Pancreas (tissue), 10 donors: ENCODE measurements at regions not wholly inside any gene's neighbourhood (a gene's known extent, or its start where the extent isn't known, plus 50 kb on each side); places are given as distances from the start of the nearest gene placed in this dataset.
"Not testable (repeated sequence)": the region's sequence is repeated elsewhere in the genome, so short reads cannot be mapped to it uniquely, and the experiment has no call there.

Source experiments
- ATAC-seq, 4 donors: fragments of 200-7000 bp; cut with Tn5 transposase; one replicate each; pipeline versions ENCODE4 v1.8.0 to v1.9.1; 2020; ENCODE audit warnings: mild to moderate bottlenecking in 4 of 4, moderate library complexity in 4 of 4
- DNase-seq, 6 donors: peaks; one replicate each; pipeline ENCODE4 v3.0.0-alpha.2; 2020
- FAIRE-seq: peaks from 2 replicates; lab custom pipeline; 2012; peaks lifted over from hg19 to GRCh38; lab: Jason Lieb, UNC
- H3K27ac ChIP-seq, 4 donors: fragments of 200-600 bp; sonication (generic); 1 replicate in 3 of 4; 2 replicates in 1 of 4; pipeline versions ENCODE4 v1.5.0 to v1.8.0; 2020
- H3K27me3 ChIP-seq, 4 donors: fragments of 200-600 bp; one replicate each; pipeline ENCODE4 v1.8.0; 2021
- H3K36me3 ChIP-seq, 3 donors: fragments of 200-600 bp; sonication (generic) in 1 of 3; one replicate each; pipeline versions ENCODE4 v1.5.0 to v1.8.0; 2020 to 2021
- H3K4me1 ChIP-seq, 3 donors: fragments of 200-600 bp; one replicate each; pipeline ENCODE4 v1.8.0; 2021
- H3K4me3 ChIP-seq, 4 donors: fragments of 200-600 bp; sonication (generic) in 2 of 4; one replicate each; pipeline versions ENCODE4 v1.5.0 to v1.8.0; 2020 to 2021
- H3K9me3 ChIP-seq, 4 donors: fragments of 200-600 bp; one replicate each; pipeline ENCODE4 v1.8.0; 2021
- CTCF ChIP-seq, 4 donors: fragments of 200-600 bp; sonication (generic) in 3 of 4; IDR thresholded peaks; one replicate each; pipeline versions ENCODE4 v1.5.0 to v1.8.0; 2021; ENCODE audit warnings: antibody characterized with exemption in 4 of 4
- WGBS, 2 donors: extraction: QIAGEN DNeasy Blood & Tissue Kit; methylation state at CpG; one replicate each; pipeline ENCODE4 v1.1.7; 2013; 5-methylcytosine and 5-hydroxymethylcytosine counted together
- intact Hi-C, 3 donors: fragments of 100-400 bp; cut with DNase I; formaldehyde crosslinking; loops; one replicate each; pipeline versions ENCODE4 v1.11.1 to v1.14.2; 2022
- donor health status: healthy with polysubstance abuse.
- donor health status: DM: no; HTN: no; CAD: no; lungs with moderate emphysema.
- donor health status: DM: no; HTN: no; CAD: no.
- donor health status: control.
- donor health status: control.
- donor health status: Bipolar disorder and iron deficiency.
- donor health status: DM: yes; HTN: yes; CAD: no.
- donor health status: DM: no; HTN: no; CAD: no.
- donor health status: DM: no; HTN: no; CAD: no.
- donor health status: DM: yes; HTN: yes; CAD: no.

- Histone ChIP-seq H3K4me1 (no peaks in the 10 kb centered on the region), H3K27ac (no peak overlapping the region), H3K4me3 (no peak overlapping the region), H3K27me3 (no peaks in the 10 kb centered on the region), H3K36me3 (no peaks in the 10 kb centered on the region), H3K9me3 (no peaks in the 10 kb centered on the region)
- intact Hi-C loops = no loop called here
- DNase-seq (no peak), ATAC-seq (no peak), FAIRE-seq (no peak)
- no peak for TF ChIP-seq CTCF (IDR thresholded peaks at IDR 0.05)
- WGBS, 2 donors = 66 to 75% methylated on average over 10 of the region's 10 CpGs
These were observed 226.9 kb upstream of the SHH start for GRCh38 chr7:156039194-156039593.

- Histone ChIP-seq H3K27ac (no peak overlapping the region), H3K27me3 (no peaks in the 10 kb centered on the region), H3K4me1 (no peaks in the 10 kb centered on the region), H3K9me3 (no peaks in the 10 kb centered on the region), H3K36me3 (no peaks in the 10 kb centered on the region), H3K4me3 (no peak overlapping the region)
- ATAC-seq = no peak
- intact Hi-C loops = no loop called here
- WGBS, 2 donors = 49 to 55% methylated on average over 9 of the region's 9 CpGs
- no peak for DNase-seq
- no peak for FAIRE-seq
- no peak for TF ChIP-seq CTCF (IDR thresholded peaks at IDR 0.05)
These were observed 226.1 kb upstream of the SHH start for GRCh38 chr7:156038345-156038744.

GRCh38 chr7:156036153-156036552 is 223.9 kb upstream of the SHH start:
- Histone ChIP-seq H3K4me1 (no peaks in the 10 kb centered on the region), H3K4me3 (no peak overlapping the region), H3K27me3 (no peaks in the 10 kb centered on the region), H3K36me3 (no peaks in the 10 kb centered on the region), H3K9me3 (no peaks in the 10 kb centered on the region), H3K27ac (no peak overlapping the region)
- 20% methylated on average over 3 of the region's 3 CpGs for WGBS, 2 donors
- FAIRE-seq = no peak
- TF ChIP-seq CTCF (IDR thresholded peaks at IDR 0.05) = no peak
- intact Hi-C loops = no loop called here
- no peak for DNase-seq
- ATAC-seq = no peak

GRCh38 chr7:156035387-156035786 is 223.1 kb upstream of the SHH start:
- intact Hi-C loops, ATAC-seq: not testable (repeated sequence)
- WGBS, 2 donors = 69 to 82% methylated on average over 19 of the region's 19 CpGs

GRCh38 chr7:156034397-156034796 is 222.1 kb upstream of the SHH start:
- no peak for ATAC-seq
- 50 to 52% methylated on average over 3 of the region's 3 CpGs for WGBS, 2 donors
- TF ChIP-seq CTCF (IDR thresholded peaks at IDR 0.05) = no peak

More at GRCh38 chr7:156035387-156035786, 223.1 kb upstream of the SHH start:
- not testable (repeated sequence) for H3K4me1 ChIP-seq, H3K27ac ChIP-seq, FAIRE-seq, DNase-seq, H3K27me3 ChIP-seq, H3K4me3 ChIP-seq, H3K9me3 ChIP-seq, H3K36me3 ChIP-seq

More at GRCh38 chr7:156034397-156034796, 222.1 kb upstream of the SHH start:
- DNase-seq = no peak
- Histone ChIP-seq H3K27me3 (peaks cover 0 to 4% (median 0%) of the 10 kb centered on the region in 4 donors), H3K36me3 (no peaks in the 10 kb centered on the region), H3K4me1 (no peaks in the 10 kb centered on the region), H3K27ac (no peak overlapping the region), H3K4me3 (no peak overlapping the region), H3K9me3 (no peaks in the 10 kb centered on the region)
- FAIRE-seq = no peak
- intact Hi-C loops = no loop called here
